NCI-H1105 (cell line): ENCODE measurements at regions not wholly inside any gene's neighbourhood (a gene's known extent, or its start where the extent isn't known, plus 50 kb on each side); places are given as distances from the start of the nearest gene placed in this dataset.
"Not testable (repeated sequence)": the region's sequence is repeated elsewhere in the genome, so short reads cannot be mapped to it uniquely, and the experiment has no call there.

Experiments
- DNase-seq: peaks from one replicate; lab custom pipeline; 2025; lab: John Stamatoyannopoulos, UW

GRCh38 chr4:32716090-32716620 is 1996.0 kb downstream of the PCDH7 start:
- DNase-seq = not testable (repeated sequence)

DNA sequence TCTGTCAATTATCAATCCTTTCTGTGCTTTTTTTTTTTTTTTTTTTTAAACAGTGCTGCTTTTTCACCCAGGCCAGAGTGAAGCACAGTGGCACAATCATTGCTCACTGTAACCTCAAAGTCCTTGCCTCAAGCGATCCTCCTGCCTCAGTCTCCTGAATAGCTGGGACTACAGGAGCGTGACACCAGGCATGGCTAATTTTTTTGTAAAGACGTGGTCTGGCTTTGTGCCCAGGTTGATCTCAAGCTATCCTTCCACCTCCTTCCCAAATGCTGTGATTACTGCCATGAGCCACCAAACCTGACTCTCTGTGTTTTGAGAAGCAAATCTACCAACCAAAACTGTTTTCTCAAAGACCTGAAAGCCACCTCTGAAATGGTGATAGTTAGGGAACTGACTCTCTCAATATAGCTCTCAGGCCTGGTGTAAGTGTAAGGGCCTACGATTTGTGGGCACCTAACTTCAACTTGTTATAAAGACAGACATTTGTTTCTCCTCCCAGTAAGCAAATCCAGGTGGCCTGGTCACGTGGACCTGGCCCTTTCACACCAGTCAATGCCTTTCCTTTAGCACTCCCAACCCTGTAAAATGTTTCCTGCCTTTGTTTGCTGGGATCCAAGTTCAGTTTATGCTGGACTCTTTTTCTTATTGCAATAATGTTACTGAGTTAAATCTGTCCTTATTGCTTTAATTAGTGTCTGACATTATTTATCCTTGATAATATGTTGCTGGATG is 2015.9 kb downstream of the PCDH7 start:
- no peak for DNase-seq

DNA sequence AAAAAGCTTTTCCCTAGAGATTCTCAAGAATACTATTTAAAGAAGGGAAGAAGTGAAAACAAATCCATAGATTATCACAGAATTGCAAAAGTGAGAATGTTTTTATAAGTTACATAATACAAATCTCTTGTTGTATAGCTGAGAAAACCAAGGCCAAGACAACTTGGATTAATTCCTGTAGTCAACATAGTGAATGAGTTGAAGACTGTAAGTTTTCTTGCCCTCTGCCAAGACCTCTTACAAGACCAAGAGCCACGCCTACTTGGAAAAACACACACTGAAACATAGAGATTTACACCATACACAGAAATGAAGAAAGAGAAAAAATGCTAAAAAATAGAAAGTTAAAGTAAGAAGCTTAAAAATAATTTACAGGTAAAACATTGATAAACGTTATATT is 2024.0 kb downstream of the PCDH7 start:
- DNase-seq = no peak

DNA sequence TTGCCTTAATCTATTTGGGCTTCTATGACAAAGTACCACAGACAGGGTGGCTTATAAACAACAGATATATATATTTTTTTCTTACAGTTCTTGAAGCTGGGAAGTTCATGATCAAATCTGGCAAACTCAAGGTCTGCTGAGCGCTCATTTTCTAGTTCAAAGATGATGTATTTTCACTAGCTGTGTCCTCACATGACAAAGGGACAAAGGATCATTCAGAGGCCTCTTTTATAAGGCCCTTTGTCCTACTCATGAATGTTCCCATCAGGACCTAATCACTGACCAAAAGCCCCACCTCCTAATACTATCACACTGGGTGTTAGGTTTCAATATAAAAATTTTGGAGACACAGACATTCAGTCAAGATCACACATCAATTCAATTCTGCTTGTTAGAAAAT is 2025.2 kb downstream of the PCDH7 start:
- DNase-seq = no peak

- no peak for DNase-seq
Observed at GRCh38 chr4:32748061-32748460, 2027.9 kb downstream of the PCDH7 start.

GRCh38 chr4:32748498-32748897 is 2028.3 kb downstream of the PCDH7 start:
- DNase-seq = no peak

DNA sequence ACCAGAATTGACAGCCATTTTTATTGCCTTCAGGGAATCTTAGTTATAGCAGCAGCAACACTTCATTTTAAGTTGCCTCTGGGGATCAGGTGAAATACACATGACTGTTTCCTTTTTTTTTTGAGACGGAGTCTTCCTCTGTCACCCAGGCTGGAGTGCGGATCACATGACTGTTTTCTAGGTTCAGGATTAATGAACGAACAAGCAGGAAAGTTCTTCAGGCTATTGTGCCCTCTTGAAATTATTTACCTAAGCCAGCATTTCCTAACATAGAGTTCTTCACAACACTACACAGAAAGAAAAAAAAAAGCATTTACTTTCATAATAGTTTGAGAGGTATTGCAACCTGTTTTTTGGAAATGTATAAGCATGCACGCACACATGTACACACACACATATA is 2032.8 kb downstream of the PCDH7 start:
- no peak for DNase-seq

DNA sequence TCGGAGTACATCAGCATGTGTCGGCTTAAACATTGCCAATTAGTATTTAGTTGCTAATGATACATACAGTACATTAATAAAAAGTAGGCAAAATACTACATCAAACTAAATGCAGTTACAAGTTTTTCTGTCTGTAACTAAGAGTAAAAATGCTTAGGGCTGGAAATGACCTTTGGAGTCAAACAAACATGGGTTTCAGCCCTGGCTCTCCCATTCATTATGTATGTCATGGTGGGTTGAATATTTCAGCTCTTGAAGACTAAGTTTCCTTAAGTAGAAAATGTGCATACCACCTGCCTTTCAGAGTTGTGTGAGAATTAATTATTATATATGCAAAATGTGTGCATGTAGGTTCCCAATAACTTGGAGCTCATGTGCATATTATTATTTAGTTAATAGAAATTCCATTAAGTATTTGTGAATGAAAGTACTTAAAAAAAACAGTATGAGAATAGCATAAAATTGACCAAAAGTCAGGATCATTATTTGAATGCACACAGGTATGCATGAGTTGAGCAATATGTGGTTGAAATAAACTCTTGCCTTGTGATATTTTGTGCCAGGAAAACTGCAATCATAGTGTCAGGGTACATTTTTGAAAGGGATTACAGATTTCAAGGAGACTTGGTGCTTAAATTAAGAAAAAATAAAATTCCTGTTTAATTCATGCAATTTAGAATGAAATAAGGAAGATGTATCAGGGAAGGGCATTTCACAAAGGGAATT is 2048.7 kb downstream of the PCDH7 start:
- DNase-seq = no peak

DNA sequence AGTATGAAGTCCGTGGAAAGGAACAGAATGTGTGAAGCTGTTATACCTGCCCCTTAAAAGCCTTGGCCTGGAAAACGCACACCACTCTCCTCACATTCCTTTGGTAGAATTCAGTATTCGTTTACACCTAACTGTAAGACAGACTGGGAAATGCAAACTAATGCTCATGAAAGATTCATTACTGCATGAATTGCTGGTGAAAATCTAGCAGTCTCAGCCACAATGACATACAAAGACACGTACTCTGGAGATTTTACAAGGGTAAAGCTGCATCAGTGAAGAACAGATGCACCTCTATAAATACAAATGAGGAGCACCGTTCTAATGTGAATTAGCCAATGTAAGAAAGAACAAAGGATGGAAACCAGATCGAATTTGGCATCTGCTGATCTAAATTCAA is 2051.3 kb downstream of the PCDH7 start:
- no peak for DNase-seq

DNA sequence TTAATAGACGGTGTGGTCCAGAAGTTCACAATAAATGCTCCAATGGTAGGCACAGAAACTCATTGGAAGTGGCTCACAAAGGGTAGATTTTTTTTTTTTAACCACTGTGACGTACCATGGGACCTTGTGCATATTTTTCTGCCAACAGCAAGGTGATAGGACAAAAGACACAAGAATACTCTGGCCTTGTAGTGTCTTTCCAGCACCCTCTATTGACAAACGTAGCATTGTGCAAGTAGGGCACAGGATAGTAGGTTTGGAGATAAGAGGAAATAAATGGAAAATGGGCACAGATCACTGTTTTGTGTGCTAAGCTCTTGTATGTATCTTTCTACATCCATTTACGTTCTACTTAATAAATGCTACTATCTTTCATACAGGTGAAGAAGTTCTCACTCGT is 2054.9 kb downstream of the PCDH7 start:
- no peak for DNase-seq

DNA sequence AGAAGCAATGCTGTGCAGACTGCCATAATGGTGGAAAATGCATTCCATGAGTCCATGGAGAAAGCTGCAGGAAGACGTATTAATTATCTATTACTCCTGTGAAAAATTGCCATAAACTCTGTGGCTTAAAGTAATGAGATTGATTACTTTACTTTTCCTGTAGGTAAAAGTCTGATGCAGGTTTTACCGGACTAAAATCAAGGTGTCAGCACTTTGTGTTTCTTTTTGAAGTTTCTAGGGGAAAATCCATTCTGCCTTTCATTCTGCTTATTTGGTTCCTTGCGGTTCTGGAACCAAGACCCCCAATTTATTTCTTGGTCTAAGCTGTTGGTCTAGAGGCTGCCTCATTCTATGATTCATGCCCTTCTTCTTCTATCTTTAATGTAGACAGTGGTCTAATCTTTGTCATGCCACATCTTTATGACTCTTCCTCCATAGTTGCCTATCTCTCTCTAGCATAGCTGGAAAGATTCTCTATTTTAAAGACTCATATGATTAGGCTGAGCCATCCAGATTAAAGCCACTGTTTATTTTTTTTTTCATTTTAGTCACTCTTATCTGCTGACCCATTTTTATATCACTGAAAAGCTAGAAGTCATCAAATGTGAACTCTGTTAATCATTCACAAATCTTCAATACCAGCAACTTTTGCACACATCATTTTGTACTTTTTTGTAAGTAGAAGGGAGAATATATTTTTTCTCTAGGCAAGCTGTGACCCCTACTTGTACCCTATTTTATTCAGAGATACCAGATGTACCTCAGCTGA is 2056.4 kb downstream of the PCDH7 start:
- DNase-seq = no peak

GRCh38 chr4:32778025-32778424 is 2057.9 kb downstream of the PCDH7 start:
- DNase-seq = no peak

DNA sequence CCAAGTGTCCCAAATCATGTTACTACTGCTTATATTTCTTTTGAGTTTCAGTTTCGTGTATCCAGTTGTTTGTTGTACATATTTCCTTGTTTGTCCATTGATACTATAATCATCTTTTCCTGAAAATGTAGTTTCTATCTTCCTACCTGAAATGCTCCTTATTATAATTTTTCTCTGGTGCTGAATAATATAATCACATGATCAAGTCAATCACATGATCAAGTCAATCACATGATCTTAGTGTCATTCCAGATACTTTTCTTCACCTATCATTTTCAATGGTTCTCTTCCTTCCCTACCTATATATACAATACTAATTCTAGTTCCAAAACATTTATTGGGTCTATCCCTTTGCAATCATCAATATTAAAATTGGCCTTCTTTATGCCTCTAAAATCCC is 2058.8 kb downstream of the PCDH7 start:
- DNase-seq = no peak

GRCh38 chr4:32789026-32789608 is 2068.9 kb downstream of the PCDH7 start:
- DNase-seq = no peak

DNA sequence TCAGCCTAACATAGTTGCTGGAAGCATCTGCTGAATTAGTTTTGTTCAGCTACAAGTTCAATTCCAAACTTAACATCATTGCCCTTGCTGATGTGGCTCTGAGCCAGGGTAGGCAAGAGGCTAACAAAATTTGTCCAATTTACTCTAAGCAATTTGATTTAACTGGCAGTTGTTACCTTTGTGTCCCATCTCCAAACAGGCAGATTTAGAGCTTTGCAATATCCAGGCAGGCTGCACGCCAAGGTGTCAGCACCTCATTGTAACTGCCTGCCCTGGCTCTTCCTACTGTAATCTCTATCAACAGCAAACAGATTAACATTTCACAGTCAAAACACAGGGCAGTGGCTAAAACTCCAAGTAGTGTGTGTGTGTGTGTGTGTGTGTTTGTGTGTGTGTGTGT is 2070.6 kb downstream of the PCDH7 start:
- no peak for DNase-seq

GRCh38 chr4:32798471-32799159 is 2078.4 kb downstream of the PCDH7 start:
- no peak for DNase-seq

DNA sequence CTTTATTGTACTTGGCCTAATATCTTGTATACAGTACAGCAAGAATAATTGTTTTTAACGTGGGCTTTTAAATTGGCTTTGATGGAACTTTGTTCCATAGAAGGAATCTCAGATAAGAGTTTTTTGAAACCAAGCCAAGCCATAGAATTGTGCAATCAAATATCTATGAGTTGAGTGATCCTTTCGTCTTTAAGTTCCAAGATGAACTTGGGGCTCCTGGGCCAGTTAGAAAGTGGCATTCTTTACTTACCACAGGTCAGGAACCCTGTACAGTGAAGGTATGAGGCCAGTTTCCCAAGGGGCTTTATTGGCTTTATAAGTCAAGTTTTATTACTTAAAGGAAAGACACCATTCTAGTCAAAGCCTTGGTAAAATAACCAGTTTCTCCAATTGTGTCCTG is 2104.2 kb downstream of the PCDH7 start:
- DNase-seq = no peak

- no peak for DNase-seq
Observed at GRCh38 chr4:32826169-32826568, 2106.0 kb downstream of the PCDH7 start.

DNA sequence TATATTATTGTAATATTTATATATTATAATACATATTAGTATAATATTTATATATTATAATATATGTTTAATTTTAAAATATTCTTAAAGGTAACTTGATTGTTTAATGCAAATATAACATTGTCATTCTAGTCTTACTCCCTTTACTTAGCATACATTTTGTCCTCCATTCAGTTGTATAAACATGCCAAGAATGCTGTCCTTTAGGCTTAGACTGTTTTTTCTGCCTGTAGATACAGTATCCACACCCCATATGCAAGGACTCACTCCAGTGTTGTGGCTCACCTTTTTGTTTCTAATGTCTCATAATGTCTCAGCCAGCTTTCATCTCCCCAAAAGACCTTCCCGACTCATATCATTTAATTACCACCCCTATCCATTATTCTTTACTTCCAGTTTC is 2110.0 kb downstream of the PCDH7 start:
- DNase-seq = no peak

DNA sequence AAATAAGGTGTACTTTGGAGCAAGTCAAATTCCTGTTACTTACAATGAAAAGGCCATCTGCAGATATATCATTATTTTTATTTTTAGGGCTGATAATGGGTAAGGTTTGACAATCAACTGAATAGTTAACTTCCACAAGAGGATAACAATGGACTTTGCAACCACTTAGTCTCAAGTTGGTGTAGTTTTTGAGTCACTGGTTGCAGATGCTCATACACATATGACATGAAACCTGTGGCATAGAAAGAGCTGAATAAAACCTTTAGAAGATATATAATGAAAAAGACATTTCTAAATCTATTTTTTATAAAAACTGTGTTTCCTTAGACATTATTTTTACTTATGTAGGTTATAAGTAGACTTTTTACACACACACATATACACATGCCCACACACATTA is 2110.9 kb downstream of the PCDH7 start:
- no peak for DNase-seq

- no peak for DNase-seq
Observed at GRCh38 chr4:32840461-32841189, 2120.5 kb downstream of the PCDH7 start.
